ENCODE measurements at regions not wholly inside any gene's neighbourhood (a gene's known extent, or its start where the extent isn't known, plus 50 kb on each side); places are given as distances from the start of the nearest gene placed in this dataset.

- TF ChIP-seq POLR2AphosphoS5 (IDR thresholded peaks at IDR 0.05; ENCODE audit: low read depth, low read length) (no peak), SPI1 (IDR thresholded peaks at IDR 0.05; ENCODE audit: low read depth, low read length) (no peak), POLR2A (IDR thresholded peaks at IDR 0.05; ENCODE audit: low read depth, low read length) (no peak)
Observed at GRCh38 chr13:105572401-105572800, 963.1 kb downstream of the EFNB2 start.

Data from GM12891 (cell line).